AML-193 (cell line): ENCODE measurements at regions not wholly inside any gene's neighbourhood (a gene's known extent, or its start where the extent isn't known, plus 50 kb on each side); places are given as distances from the start of the nearest gene placed in this dataset.

Experiments
- DNase-seq, 2 experiments: peaks; one replicate each; lab custom pipeline; 2025; lab: John Stamatoyannopoulos, UW

GRCh38 chr1:222370081-222370912 is 177.6 kb downstream of the HHIPL2 start:
- DNase-seq = no peak

- no peak for DNase-seq
Observed at GRCh38 chr1:222369148-222369547, 178.8 kb downstream of the HHIPL2 start.

DNA sequence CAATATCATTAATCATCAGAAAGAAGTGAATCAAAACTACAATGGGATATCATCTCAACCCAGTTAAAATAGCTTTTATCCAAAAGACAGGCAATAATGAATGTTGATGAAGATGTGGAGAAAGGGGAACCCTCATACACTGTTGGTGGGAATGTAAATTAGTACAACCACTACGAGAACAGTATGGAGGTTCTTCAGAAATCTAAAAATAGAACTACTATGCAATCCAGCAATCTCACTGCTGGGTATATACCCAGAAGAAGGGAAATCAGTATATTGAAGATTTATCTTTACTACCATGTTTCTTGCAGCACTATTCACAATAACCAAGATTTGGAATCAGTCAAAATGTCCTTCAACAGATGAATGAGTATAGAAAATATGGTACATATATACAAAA is 189.8 kb downstream of the HHIPL2 start:
- no peak for DNase-seq

GRCh38 chr1:222357252-222357651 is 190.7 kb downstream of the HHIPL2 start:
- no peak for DNase-seq

DNA sequence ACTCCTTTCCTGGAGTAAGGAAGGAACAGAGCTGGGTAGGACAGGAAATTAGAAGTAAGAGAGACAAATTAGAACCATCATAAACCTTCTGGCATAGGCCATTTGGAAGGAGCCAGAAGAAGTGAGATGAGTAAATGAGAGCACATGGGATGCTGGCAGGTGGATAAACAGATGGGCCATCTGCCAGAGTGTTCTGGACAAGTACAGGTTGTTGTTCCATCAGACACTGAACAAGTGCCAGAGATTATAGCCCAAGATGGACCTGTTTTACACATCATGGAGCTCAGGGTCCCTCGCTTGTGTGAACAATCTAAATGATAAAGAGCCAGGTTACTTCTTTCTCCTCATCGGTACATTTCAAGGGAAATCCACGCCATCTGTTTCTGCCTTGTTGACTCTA is 200.3 kb downstream of the HHIPL2 start:
- DNase-seq = no peak

GRCh38 chr1:222346955-222347354 is 200.9 kb downstream of the HHIPL2 start:
- no peak for DNase-seq

GRCh38 chr1:222339376-222339947 is 208.4 kb downstream of the HHIPL2 start:
- no peak for DNase-seq

- DNase-seq = no peak
Observed at GRCh38 chr1:222335586-222335985, 212.3 kb downstream of the HHIPL2 start.

DNA sequence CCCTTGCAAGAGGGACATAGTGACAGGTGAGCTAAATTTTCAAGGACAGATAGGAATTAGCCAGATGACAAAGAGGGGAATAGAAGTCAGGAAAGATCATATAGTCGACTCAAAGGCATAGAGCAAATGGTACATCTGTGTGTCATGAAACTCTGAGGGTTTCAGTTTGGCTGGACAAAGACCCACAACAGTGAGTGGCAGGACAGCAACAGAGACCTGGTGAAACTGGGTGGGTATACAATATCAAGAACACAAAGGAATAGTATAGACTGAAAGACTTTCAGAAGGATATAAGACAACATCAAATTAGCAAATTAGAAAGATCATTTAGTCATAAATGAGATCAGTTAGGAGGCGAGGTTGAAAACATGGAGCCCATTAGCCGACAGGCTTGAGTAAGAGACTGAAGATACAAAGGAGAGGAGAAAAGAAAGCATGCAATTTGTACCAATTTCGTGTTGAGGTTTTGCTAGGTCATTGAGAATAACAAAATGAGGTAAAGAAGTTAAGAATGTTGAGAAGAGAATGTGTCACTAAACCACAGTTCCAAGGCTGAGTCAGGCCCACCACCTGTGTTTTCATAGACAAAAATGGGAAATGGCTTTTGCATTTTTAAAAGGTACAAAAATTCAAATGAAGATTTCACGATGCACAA is 213.8 kb downstream of the HHIPL2 start:
- no peak for DNase-seq

- DNase-seq = no peak
Observed at GRCh38 chr1:222331765-222332164, 216.1 kb downstream of the HHIPL2 start.

- DNase-seq = no peak
Observed at GRCh38 chr1:222331340-222331739, 216.6 kb downstream of the HHIPL2 start.

DNA sequence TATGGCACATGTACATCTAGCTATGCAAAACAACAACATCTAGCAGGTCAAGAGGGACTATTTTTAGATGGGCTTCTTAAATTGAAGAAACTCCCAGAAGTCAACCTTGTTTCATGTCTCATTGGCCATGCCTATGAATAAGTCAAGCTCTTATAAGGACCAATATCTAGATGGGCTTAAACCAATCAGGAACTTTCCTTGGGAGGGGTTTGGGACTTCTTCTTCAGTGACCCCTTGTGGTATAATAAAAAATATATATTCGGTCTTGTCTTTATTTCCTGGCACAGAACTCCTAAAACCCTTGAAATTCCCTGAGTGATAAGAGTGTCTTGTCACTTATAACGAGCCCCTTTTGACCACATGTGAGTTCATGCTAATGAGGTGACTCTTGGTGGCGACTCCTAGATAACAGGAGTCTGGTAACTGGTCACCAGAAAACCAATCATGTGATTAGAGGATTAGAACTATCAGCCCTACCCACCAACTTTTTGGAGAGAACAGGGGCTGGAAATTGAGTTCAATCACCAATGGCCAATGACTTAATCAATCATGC is 218.3 kb downstream of the HHIPL2 start:
- no peak for DNase-seq

DNA sequence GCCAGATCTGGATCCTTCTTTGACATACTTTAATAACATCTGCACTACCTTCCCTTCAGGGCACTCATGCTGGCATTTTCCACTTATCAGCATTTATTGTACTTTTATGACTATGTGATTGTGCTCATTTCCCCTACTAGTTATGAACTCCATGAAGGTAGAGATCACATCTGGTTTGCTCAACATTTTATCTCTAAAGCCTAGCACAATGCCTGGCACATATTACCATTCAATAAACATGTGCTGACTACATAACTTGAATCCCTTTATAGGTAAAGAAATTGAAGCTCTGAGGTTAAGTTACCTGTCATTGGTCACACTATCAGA is 221.2 kb downstream of the HHIPL2 start:
- DNase-seq = no peak

DNA sequence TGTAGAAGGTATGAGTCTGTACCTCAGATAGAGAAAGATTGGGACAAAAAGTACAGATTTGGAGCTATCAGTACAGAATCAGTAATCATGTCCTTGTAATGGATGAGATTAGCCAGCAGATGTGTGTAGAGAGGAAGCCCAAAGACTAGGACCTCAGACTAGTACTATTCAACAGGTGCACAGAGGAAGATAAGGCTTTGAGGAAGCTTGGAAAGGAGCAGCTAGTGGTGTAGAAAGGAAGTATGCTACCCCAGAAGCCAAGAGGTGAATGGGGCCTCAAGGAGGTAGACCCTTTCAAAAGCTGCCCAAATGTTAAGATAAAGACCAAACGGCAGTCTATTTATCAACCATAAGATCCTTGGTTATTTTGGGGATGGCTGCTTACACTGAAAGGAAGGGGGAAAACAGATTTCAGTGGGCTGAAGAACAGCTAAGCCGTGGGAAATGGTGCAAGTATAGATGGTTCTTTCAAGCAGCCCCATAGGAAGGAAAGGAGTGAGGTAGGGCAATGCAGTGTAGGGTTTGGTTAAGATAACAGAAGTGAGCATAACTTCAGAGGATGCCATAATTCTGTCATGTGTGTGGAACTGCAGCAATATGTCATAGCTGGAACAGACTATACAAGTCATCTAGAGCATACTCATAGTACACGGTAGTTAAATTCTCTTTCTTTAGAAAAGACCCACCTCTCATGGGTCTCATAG is 221.7 kb downstream of the HHIPL2 start:
- DNase-seq = no peak

DNA sequence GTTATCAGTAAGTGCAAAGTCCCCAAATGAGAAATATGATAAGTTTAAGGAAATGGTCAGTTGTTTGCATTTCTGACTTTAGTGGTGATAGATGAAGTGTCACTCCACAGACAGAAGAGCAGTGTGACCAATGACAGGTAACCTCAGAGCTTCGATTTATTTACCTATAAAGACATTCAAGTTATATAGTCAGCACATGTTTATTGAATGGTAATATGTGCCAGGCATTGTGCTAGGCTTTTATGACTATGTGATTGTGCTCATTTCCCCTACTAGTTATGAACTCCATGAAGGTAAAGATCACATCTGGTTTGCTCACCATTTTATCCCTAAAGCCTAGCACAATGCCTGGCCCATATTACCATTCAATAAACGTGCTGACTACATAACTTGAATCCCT is 222.4 kb downstream of the HHIPL2 start:
- DNase-seq = no peak

DNA sequence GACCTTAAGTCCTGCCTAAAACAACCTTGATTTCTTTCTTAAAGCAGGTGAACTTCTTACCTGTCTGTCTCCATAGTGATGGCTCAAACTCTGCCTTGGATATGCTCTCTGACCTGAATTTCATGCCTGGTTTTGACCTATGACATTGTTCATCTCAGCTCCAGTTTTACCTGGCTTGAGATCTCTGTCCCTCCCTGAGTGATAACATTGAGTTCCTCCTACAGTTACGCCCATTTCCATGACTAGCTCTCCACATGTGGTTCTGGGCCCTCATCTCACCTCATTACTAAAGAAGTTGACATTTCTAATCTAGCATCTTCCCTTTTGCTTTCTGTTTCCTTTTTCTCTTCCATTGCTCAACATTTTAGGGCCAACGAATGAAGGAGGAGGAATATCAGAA is 233.1 kb downstream of the HHIPL2 start:
- DNase-seq = no peak

DNA sequence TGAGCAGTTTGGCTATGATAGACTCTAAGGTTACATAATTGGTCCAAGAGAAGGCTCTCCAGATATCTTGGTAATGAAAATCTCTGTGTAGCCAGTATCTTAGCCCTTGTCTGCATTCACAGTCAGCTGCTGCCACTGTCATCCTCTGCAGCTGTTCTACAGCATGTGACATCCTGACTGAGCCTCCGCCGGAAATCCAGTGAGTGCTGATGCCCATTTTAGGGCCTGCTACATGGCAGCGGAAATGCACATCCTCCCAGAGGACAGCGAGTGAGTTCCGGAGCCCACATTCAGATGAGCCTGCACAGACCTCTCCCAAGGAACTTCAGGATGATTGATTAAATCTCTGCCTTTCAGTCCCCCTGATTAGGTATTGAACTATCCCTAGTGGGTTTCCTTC is 237.1 kb downstream of the HHIPL2 start:
- DNase-seq = no peak

DNA sequence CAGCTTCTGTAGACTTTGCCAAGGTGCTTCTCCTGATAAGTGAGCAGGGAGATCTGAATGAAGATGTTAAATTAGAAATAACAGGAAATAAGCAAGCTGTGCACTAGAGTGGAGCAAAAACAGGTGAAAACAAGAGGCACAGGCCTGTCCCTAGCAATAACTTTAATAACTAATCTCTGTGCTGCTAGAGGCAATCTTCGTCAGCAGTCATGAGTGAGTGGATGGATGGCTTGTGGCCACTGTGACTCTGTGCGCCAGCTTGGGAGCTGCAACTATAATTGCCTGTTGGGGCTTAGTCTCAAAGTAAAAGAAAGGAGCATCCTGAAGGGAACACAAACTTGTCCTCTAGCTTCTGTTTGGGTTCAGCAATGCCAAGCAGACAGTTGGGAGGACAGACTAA is 240.3 kb downstream of the HHIPL2 start:
- DNase-seq = no peak

GRCh38 chr1:222306512-222306911 is 241.4 kb downstream of the HHIPL2 start:
- DNase-seq = no peak

DNA sequence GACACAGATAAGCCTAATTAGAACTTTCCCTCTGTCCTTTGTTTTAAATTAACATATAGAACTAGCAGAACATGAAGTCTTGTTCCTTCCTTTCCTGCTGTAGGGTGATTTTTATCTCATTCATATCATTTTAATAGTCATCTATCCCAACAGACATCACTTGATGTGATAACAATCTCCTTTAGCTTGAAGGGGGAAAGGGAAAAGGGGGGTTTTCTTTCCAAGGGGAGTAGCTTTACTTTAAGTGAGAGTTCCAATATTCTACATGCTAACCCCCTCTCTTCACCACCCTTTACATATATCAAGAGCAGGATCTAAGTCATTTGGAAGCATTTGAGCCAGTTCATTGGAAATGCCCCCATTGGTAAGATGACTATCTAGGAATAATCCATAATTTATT is 241.9 kb downstream of the HHIPL2 start:
- no peak for DNase-seq

GRCh38 chr1:222301652-222302051 is 246.3 kb downstream of the HHIPL2 start:
- DNase-seq = no peak

DNA sequence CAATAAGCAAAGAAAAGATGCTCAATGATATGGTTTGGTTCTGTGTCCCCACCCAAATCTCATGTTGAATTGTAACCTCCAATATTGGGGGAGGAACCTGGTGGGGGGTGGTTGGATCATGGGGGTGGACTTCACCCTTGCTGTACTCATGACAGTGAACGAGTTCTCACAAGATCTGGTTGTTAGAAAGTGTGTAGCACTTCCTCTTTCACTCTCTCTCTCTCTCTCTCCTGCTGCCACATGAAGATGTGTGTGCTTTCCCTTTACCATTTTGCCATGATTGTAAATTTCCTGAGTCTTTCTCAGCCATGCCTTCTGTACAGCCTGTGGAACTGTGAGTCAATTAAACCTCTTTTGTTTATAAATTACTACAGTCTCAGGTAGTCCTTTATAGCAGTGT is 248.4 kb downstream of the HHIPL2 start:
- no peak for DNase-seq

GRCh38 chr1:222290866-222291265 is 257.0 kb downstream of the HHIPL2 start:
- no peak for DNase-seq
